WTC11 (cell line): ENCODE measurements at regions not wholly inside any gene's neighbourhood (a gene's known extent, or its start where the extent isn't known, plus 50 kb on each side); places are given as distances from the start of the nearest gene placed in this dataset.

ENCODE experiments used
- ATAC-seq: fragments of 200-7000 bp; cut with Tn5 transposase; 2 replicates; pipeline ENCODE4 v1.10.0; 2021; ENCODE audit warnings: mild to moderate bottlenecking, moderate library complexity
- CTCF ChIA-PET: fragments of 300-600 bp; sonication (Branson Sonifier 250); formaldehyde crosslinking; loops from one replicate; lab custom pipeline; 2021; ENCODE audit warnings: antibody characterized with exemption; lab: Charles Lee
- POLR2A ChIA-PET: fragments of 350-600 bp; sonication (Branson Sonifier 250); formaldehyde crosslinking; loops from one replicate; lab custom pipeline; 2021; ENCODE audit warnings: antibody characterized with exemption; lab: Charles Lee
- DNase-seq: peaks from one replicate; pipeline ENCODE4 v3.0.0; 2021; ENCODE audit warnings: low spot score
- H3K27ac Mint-ChIP-seq: 2 replicates; pipeline ENCODE4 v1.8.0; 2021; ENCODE audit warnings: mixed read lengths
- H3K27me3 Mint-ChIP-seq: 2 replicates; pipeline ENCODE4 v1.8.0; 2021; ENCODE audit warnings: low read depth, mild to moderate bottlenecking, moderate library complexity, mixed read lengths
- H3K36me3 Mint-ChIP-seq: 2 replicates; pipeline ENCODE4 v1.8.0; 2021; ENCODE audit warnings: mixed read lengths
- H3K4me1 Mint-ChIP-seq: 2 replicates; pipeline ENCODE4 v1.8.0; 2022; ENCODE audit warnings: mixed read lengths
- H3K4me3 Mint-ChIP-seq: 2 replicates; pipeline ENCODE4 v1.8.0; 2021; ENCODE audit warnings: mild to moderate bottlenecking, moderate library complexity, mixed read lengths
- H3K9me3 Mint-ChIP-seq: 2 replicates; pipeline ENCODE4 v1.8.0; 2021; ENCODE audit warnings: mixed read lengths
- ARID4B ChIP-seq: sonication (generic); formaldehyde crosslinking; IDR thresholded peaks from 2 replicates; pipeline ENCODE4 v1.8.0; 2023; ENCODE audit warnings: missing genetic modification reagents, mild to moderate bottlenecking, borderline replicate concordance
- ETV6 ChIP-seq: sonication (generic); formaldehyde crosslinking; IDR thresholded peaks from 2 replicates; pipeline ENCODE4 v1.8.1; 2022; ENCODE audit warnings: mild to moderate bottlenecking, missing genetic modification reagents
- FOXP1 ChIP-seq: sonication (generic); formaldehyde crosslinking; IDR thresholded peaks from 2 replicates; pipeline ENCODE4 v1.8.0; 2022; ENCODE audit warnings: missing genetic modification reagents, mild to moderate bottlenecking, moderate library complexity, borderline replicate concordance
- FOXP4 ChIP-seq: sonication (generic); formaldehyde crosslinking; IDR thresholded peaks from 2 replicates; pipeline ENCODE4 v1.8.0; 2022; ENCODE audit warnings: mild to moderate bottlenecking, missing genetic modification reagents
- GABPB1 ChIP-seq: sonication (generic); formaldehyde crosslinking; IDR thresholded peaks from 2 replicates; pipeline ENCODE4 v1.8.1; 2023; ENCODE audit warnings: mild to moderate bottlenecking, missing genetic modification reagents
- IRF2 ChIP-seq: sonication (generic); formaldehyde crosslinking; IDR thresholded peaks from 2 replicates; pipeline ENCODE4 v1.8.0; 2022; ENCODE audit warnings: low read depth, missing genetic modification reagents, borderline replicate concordance
- MAX ChIP-seq: sonication (generic); formaldehyde crosslinking; IDR thresholded peaks from 2 replicates; pipeline ENCODE4 v1.8.0; 2022; ENCODE audit warnings: mild to moderate bottlenecking, missing genetic modification reagents
- MYBL2 ChIP-seq: sonication (generic); formaldehyde crosslinking; IDR thresholded peaks from 2 replicates; pipeline ENCODE4 v1.8.1; 2023; ENCODE audit warnings: mild to moderate bottlenecking, moderate library complexity, missing genetic modification reagents
- NFYB ChIP-seq: sonication (generic); formaldehyde crosslinking; conservative IDR thresholded peaks from 2 replicates; pipeline ENCODE4 v1.8.0; 2022; ENCODE audit warnings: low read depth, missing genetic modification reagents
- NR3C1 ChIP-seq: sonication (generic); formaldehyde crosslinking; conservative IDR thresholded peaks from 2 replicates; pipeline ENCODE4 v1.8.1; 2023; ENCODE audit warnings: low read depth, mild to moderate bottlenecking, missing genetic modification reagents
- SMAD3 ChIP-seq: sonication (generic); formaldehyde crosslinking; IDR thresholded peaks from 2 replicates; pipeline ENCODE4 v1.8.0; 2022; ENCODE audit warnings: missing genetic modification reagents, mild to moderate bottlenecking, borderline replicate concordance
- ZBTB21 ChIP-seq: sonication (generic); formaldehyde crosslinking; IDR thresholded peaks from 2 replicates; pipeline ENCODE4 v1.8.1; 2023; ENCODE audit warnings: mild to moderate bottlenecking, missing genetic modification reagents, borderline replicate concordance
- ZBTB43 ChIP-seq: sonication (generic); formaldehyde crosslinking; IDR thresholded peaks from 2 replicates; pipeline ENCODE4 v1.8.1; 2023; ENCODE audit warnings: mild to moderate bottlenecking, missing genetic modification reagents
- ZMAT4 ChIP-seq: fragments of 250-450 bp; sonication (Bioruptor Pico); IDR thresholded peaks from 2 replicates; pipeline ENCODE4 v1.9.0; 2021; ENCODE audit warnings: mild to moderate bottlenecking
- ZNF425 ChIP-seq: fragments of 250-450 bp; sonication (Bioruptor Pico); conservative IDR thresholded peaks from 2 replicates; pipeline ENCODE4 v1.9.0; 2021; ENCODE audit warnings: mild to moderate bottlenecking
- ZNF671 ChIP-seq: fragments of 250-450 bp; sonication (Bioruptor Pico); IDR thresholded peaks from 2 replicates; pipeline ENCODE4 v1.8.0; 2021; ENCODE audit warnings: mild to moderate bottlenecking
- TF ChIP-seq, protein P1 (sequence below): fragments of 250-450 bp; sonication (Bioruptor Pico); IDR thresholded peaks from 2 replicates; pipeline ENCODE4 v1.8.0; 2021; ENCODE audit warnings: mild to moderate bottlenecking

GRCh38 chr2:138439733-138440132 lies 61.8 kb upstream of the SPOPL start:
- H3K9me3 Mint-ChIP-seq, result no peaks in the 10 kb centered on the region

DNA sequence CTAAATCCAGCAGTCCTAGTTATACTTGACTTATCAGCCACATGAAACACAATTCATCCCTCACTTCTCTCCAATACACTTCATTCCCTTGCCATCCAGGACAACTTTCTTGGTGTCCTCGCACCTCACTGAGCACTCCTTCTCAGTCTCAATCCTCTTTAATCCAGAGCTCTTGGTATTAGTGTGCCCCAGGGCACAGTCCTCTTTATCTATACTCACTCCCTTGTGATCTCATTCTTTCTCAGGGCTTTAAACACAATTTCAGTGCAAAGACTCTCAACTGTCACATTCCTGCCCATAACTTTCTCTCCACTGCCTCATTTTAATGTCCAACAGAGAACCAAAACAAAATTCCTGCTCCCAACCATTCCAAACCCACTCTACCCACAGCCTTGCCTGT lies 60.8 kb upstream of the SPOPL start:
- CTCF ChIA-PET, result no interaction called here
- TF ChIP-seq ZBTB21 (no peak), FOXP1 (CRISPR knock-in tag) (no peak), MAX (CRISPR knock-in tag) (no peak), ARID4B (no peak), ETV6 (no peak), ZNF671 (CRISPR knock-in tag) (no peak), NFYB (CRISPR knock-in tag) (no peak), MYBL2 (no peak)
- TF ChIP-seq, protein P1, sequence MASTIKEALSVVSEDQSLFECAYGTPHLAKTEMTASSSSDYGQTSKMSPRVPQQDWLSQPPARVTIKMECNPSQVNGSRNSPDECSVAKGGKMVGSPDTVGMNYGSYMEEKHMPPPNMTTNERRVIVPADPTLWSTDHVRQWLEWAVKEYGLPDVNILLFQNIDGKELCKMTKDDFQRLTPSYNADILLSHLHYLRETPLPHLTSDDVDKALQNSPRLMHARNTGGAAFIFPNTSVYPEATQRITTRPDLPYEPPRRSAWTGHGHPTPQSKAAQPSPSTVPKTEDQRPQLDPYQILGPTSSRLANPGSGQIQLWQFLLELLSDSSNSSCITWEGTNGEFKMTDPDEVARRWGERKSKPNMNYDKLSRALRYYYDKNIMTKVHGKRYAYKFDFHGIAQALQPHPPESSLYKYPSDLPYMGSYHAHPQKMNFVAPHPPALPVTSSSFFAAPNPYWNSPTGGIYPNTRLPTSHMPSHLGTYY (CRISPR knock-in tag), result no peak

More at GRCh38 chr2:138439733-138440132, 61.8 kb upstream of the SPOPL start:
- ATAC-seq (no peak), DNase-seq (no peak)
- TF ChIP-seq ZBTB43, result no peak
- TF ChIP-seq NR3C1, result no peak
- TF ChIP-seq SMAD3 (CRISPR knock-in tag), result no peak
- no peak for TF ChIP-seq IRF2 (CRISPR knock-in tag)
- TF ChIP-seq GABPB1 (CRISPR knock-in tag), result no peak
- TF ChIP-seq ZMAT4 (CRISPR knock-in tag), result no peak
- TF ChIP-seq FOXP4 (CRISPR knock-in tag), result no peak
- TF ChIP-seq ZNF425 (CRISPR knock-in tag), result no peak
- H3K4me1 Mint-ChIP-seq, result no peaks in the 10 kb centered on the region
- H3K36me3 Mint-ChIP-seq, result no peaks in the 10 kb centered on the region
- no peak overlapping the region for H3K4me3 Mint-ChIP-seq
- H3K27me3 Mint-ChIP-seq, result no peaks in the 10 kb centered on the region
- ChIA-PET POLR2A (no interaction called here), CTCF (no interaction called here)
- no peak overlapping the region for H3K27ac Mint-ChIP-seq

More for the DNA sequence above, 60.8 kb upstream of the SPOPL start:
- Mint-ChIP-seq H3K4me1 (no peaks in the 10 kb centered on the region), H3K36me3 (no peaks in the 10 kb centered on the region), H3K9me3 (no peaks in the 10 kb centered on the region), H3K27me3 (no peaks in the 10 kb centered on the region), H3K4me3 (no peak overlapping the region), H3K27ac (no peak overlapping the region)
- POLR2A ChIA-PET, result no interaction called here
- ATAC-seq (no peak), DNase-seq (no peak)
